Pons (tissue), 1 donor: ENCODE measurements at regions not wholly inside any gene's neighbourhood (a gene's known extent, or its start where the extent isn't known, plus 50 kb on each side); places are given as distances from the start of the nearest gene placed in this dataset.

Experiments
- DNase-seq: peaks from one replicate; pipeline ENCODE4 v3.0.0-alpha.2; 2016; ENCODE audit warnings: low spot score

- no peak for DNase-seq
Measured at GRCh38 chr6:134525190-134525868, 207.4 kb upstream of the SGK1 start.

- DNase-seq, result no peak
Measured at GRCh38 chr6:134523903-134524650, 206.2 kb upstream of the SGK1 start.

GRCh38 chr6:134523051-134523450, 205.1 kb upstream of the SGK1 start:
- no peak for DNase-seq

- no peak for DNase-seq
Measured at GRCh38 chr6:134521116-134521501, 203.2 kb upstream of the SGK1 start.

- no peak for DNase-seq
Measured at GRCh38 chr6:134520181-134521115, 202.5 kb upstream of the SGK1 start.

GRCh38 chr6:134519465-134519864, 201.6 kb upstream of the SGK1 start:
- DNase-seq, result peak; percentile 76

- no peak for DNase-seq
Measured at GRCh38 chr6:134517868-134518267, 200.0 kb upstream of the SGK1 start.

GRCh38 chr6:134517145-134517658, 199.3 kb upstream of the SGK1 start:
- DNase-seq, result peak; percentile 86

- DNase-seq, result no peak
Measured at GRCh38 chr6:134516582-134516981, 198.7 kb upstream of the SGK1 start.

GRCh38 chr6:134515986-134516385, 198.1 kb upstream of the SGK1 start:
- no peak for DNase-seq

- peak; percentile 94 for DNase-seq
Measured at GRCh38 chr6:134512981-134513391, 195.1 kb upstream of the SGK1 start.

- no peak for DNase-seq
Measured at GRCh38 chr6:134511984-134512683, 194.2 kb upstream of the SGK1 start.

GRCh38 chr6:134510920-134511319, 193.0 kb upstream of the SGK1 start:
- peak; percentile 72 for DNase-seq

GRCh38 chr6:134510142-134510541, 192.2 kb upstream of the SGK1 start:
- no peak for DNase-seq

GRCh38 chr6:134508862-134509498, 191.1 kb upstream of the SGK1 start:
- no peak for DNase-seq

- no peak for DNase-seq
Measured at GRCh38 chr6:134506162-134506561, 188.2 kb upstream of the SGK1 start.

GRCh38 chr6:134503585-134504281, 185.8 kb upstream of the SGK1 start:
- DNase-seq, result no peak

GRCh38 chr6:134502614-134503549, 185.0 kb upstream of the SGK1 start:
- no peak for DNase-seq

- no peak for DNase-seq
Measured at GRCh38 chr6:134495890-134496248, 178.0 kb upstream of the SGK1 start.
